Activated CD4-positive, alpha-beta memory T cell treated with anti-CD3 and anti-CD28 coated beads for 36 hours (primary cell): ENCODE measurements at regions not wholly inside any gene's neighbourhood (a gene's known extent, or its start where the extent isn't known, plus 50 kb on each side); places are given as distances from the start of the nearest gene placed in this dataset.

Experiments used
- CTCF ChIA-PET: fragments of 350-600 bp; sonication (Branson Sonifier 250); formaldehyde crosslinking; loops from one replicate; lab custom pipeline; 2021; ENCODE audit warnings: antibody characterized with exemption, inconsistent platforms; lab: Charles Lee
- POLR2A ChIA-PET: fragments of 350-600 bp; sonication (Branson Sonifier 250); formaldehyde crosslinking; loops from one replicate; lab custom pipeline; 2021; ENCODE audit warnings: antibody characterized with exemption; lab: Charles Lee
- DNase-seq: peaks from one replicate; pipeline ENCODE4 v3.0.0-alpha.2; 2020
- H3K27ac Mint-ChIP-seq: one replicate; pipeline ENCODE4 v1.8.0; 2021; ENCODE audit warnings: mixed read lengths
- H3K27me3 Mint-ChIP-seq: one replicate; pipeline ENCODE4 v1.8.0; 2021; ENCODE audit warnings: mixed read lengths
- H3K36me3 Mint-ChIP-seq: one replicate; pipeline ENCODE4 v1.8.0; 2021; ENCODE audit warnings: mixed read lengths
- H3K4me1 Mint-ChIP-seq: one replicate; pipeline ENCODE4 v1.8.0; 2021; ENCODE audit warnings: low read depth, mixed read lengths
- H3K4me3 Mint-ChIP-seq: one replicate; pipeline ENCODE4 v1.8.0; 2021; ENCODE audit warnings: mild to moderate bottlenecking, mixed read lengths
- H3K9me3 Mint-ChIP-seq: one replicate; pipeline ENCODE4 v1.8.0; 2021; ENCODE audit warnings: mixed read lengths
- intact Hi-C: fragments of 100-400 bp; cut with micrococcal nuclease; formaldehyde crosslinking; loops from one replicate; pipeline ENCODE4 v1.15.1; 2023

- Mint-ChIP-seq H3K36me3 (no peaks in the 10 kb centered on the region), H3K27ac (no peak overlapping the region), H3K27me3 (peaks cover 6% of the 10 kb centered on the region), H3K9me3 (no peaks in the 10 kb centered on the region), H3K4me3 (no peak overlapping the region), H3K4me1 (no peaks in the 10 kb centered on the region)
- DNase-seq: no peak
- intact Hi-C loops: loop anchor here (10.0 kb wide), 1 partner anchor 837 kb away; no protein-coding TSS in a partner anchor
- POLR2A ChIA-PET: no interaction called here
- CTCF ChIA-PET: interaction anchor here (1.4 to 6.1 kb wide), 4 partner anchors 35 to 838 kb away, joined by 3 to 211 read pairs (median 17); no protein-coding TSS in a partner anchor
Measured at GRCh38 chr13:26988059-26988769, 183.4 kb downstream of the USP12 start.

- no peak overlapping the region for H3K27ac Mint-ChIP-seq
- no peaks in the 10 kb centered on the region for H3K4me1 Mint-ChIP-seq
- H3K4me3 Mint-ChIP-seq: no peak overlapping the region
- POLR2A ChIA-PET: no interaction called here
- intact Hi-C loops: loop anchor here (10.0 kb wide), 1 partner anchor 837 kb away; no protein-coding TSS in a partner anchor
- H3K36me3 Mint-ChIP-seq: no peaks in the 10 kb centered on the region
- no peaks in the 10 kb centered on the region for H3K9me3 Mint-ChIP-seq
- DNase-seq: no peak
- peaks cover 6% of the 10 kb centered on the region for H3K27me3 Mint-ChIP-seq
- CTCF ChIA-PET: interaction anchor here (0.9 to 6.1 kb wide), 5 partner anchors 36 to 839 kb away, joined by 3 to 211 read pairs (median 4); no protein-coding TSS in a partner anchor
Measured at GRCh38 chr13:26987486-26988013, 184.1 kb downstream of the USP12 start.

- H3K27me3 Mint-ChIP-seq: peaks cover 9% of the 10 kb centered on the region
- CTCF ChIA-PET: interaction anchor here (0.6 to 6.1 kb wide), 48 partner anchors 9 to 999 kb away, joined by 3 to 211 read pairs (median 4); partner anchors contain the start of gene RASL11A
- no peak overlapping the region for H3K4me3 Mint-ChIP-seq
- DNase-seq: peak; percentile 79
- H3K27ac Mint-ChIP-seq: no peak overlapping the region
- H3K4me1 Mint-ChIP-seq: no peaks in the 10 kb centered on the region
- intact Hi-C loops: loop anchor here (1.0 to 10.0 kb wide), 3 partner anchors 299 to 839 kb away; no protein-coding TSS in a partner anchor
- no peaks in the 10 kb centered on the region for H3K36me3 Mint-ChIP-seq
- POLR2A ChIA-PET: interaction anchor here (0.7 to 1.0 kb wide), 3 partner anchors 185 to 299 kb away, joined by 3 to 6 read pairs (median 4); no protein-coding TSS in a partner anchor
- H3K9me3 Mint-ChIP-seq: no peaks in the 10 kb centered on the region
Measured at GRCh38 chr13:26985285-26985878, 186.2 kb downstream of the USP12 start.

- Mint-ChIP-seq H3K27me3 (peaks cover 9% of the 10 kb centered on the region), H3K27ac (no peak overlapping the region), H3K4me1 (no peaks in the 10 kb centered on the region), H3K9me3 (no peaks in the 10 kb centered on the region), H3K36me3 (no peaks in the 10 kb centered on the region), H3K4me3 (no peak overlapping the region)
- DNase-seq: no peak
- intact Hi-C loops: loop anchor here (10.0 kb wide), 1 partner anchor 840 kb away; no protein-coding TSS in a partner anchor
- ChIA-PET CTCF (interaction anchor here (0.8 to 6.1 kb wide), 12 partner anchors 8 to 842 kb away, joined by 3 to 211 read pairs (median 14); no protein-coding TSS in a partner anchor), POLR2A (interaction anchor here (1.0 kb wide), 1 partner anchor 300 kb away, joined by 6 read pairs; no protein-coding TSS in a partner anchor)
Measured at GRCh38 chr13:26984337-26984736, 187.3 kb downstream of the USP12 start.

GRCh38 chr13:26983543-26984320, 187.9 kb downstream of the USP12 start:
- ChIA-PET POLR2A (no interaction called here), CTCF (interaction anchor here (1.0 to 4.2 kb wide), 7 partner anchors 11 to 1000 kb away, joined by 4 to 27 read pairs (median 16); no protein-coding TSS in a partner anchor)
- no peaks in the 10 kb centered on the region for H3K4me1 Mint-ChIP-seq
- peaks cover 11% of the 10 kb centered on the region for H3K27me3 Mint-ChIP-seq
- H3K36me3 Mint-ChIP-seq: no peaks in the 10 kb centered on the region
- H3K27ac Mint-ChIP-seq: no peak overlapping the region
- H3K4me3 Mint-ChIP-seq: no peak overlapping the region
- intact Hi-C loops: loop anchor here (10.0 kb wide), 1 partner anchor 841 kb away; no protein-coding TSS in a partner anchor
- H3K9me3 Mint-ChIP-seq: no peaks in the 10 kb centered on the region
- DNase-seq: peak; percentile 31

GRCh38 chr13:26980099-26981031, 191.2 kb downstream of the USP12 start:
- ChIA-PET CTCF (interaction anchor here (0.6 to 1.6 kb wide), 4 partner anchors 34 to 1004 kb away, joined by 3 to 5 read pairs (median 4); no protein-coding TSS in a partner anchor), POLR2A (no interaction called here)
- intact Hi-C loops: loop anchor here (10.0 kb wide), 1 partner anchor 844 kb away; no protein-coding TSS in a partner anchor
- Mint-ChIP-seq H3K27me3 (peaks cover 8% of the 10 kb centered on the region), H3K27ac (no peak overlapping the region), H3K4me1 (no peaks in the 10 kb centered on the region), H3K36me3 (no peaks in the 10 kb centered on the region), H3K9me3 (no peaks in the 10 kb centered on the region), H3K4me3 (no peak overlapping the region)
- no peak for DNase-seq

GRCh38 chr13:26979334-26979733, 192.3 kb downstream of the USP12 start:
- no peaks in the 10 kb centered on the region for H3K4me1 Mint-ChIP-seq
- DNase-seq: no peak
- H3K27me3 Mint-ChIP-seq: peaks cover 8% of the 10 kb centered on the region
- H3K36me3 Mint-ChIP-seq: no peaks in the 10 kb centered on the region
- no peak overlapping the region for H3K4me3 Mint-ChIP-seq
- no peaks in the 10 kb centered on the region for H3K9me3 Mint-ChIP-seq
- POLR2A ChIA-PET: no interaction called here
- no peak overlapping the region for H3K27ac Mint-ChIP-seq
- intact Hi-C loops: no loop called here
- CTCF ChIA-PET: interaction anchor here (1.5 kb wide), 1 partner anchor 1005 kb away, joined by 4 read pairs; no protein-coding TSS in a partner anchor

- POLR2A ChIA-PET: no interaction called here
- no peak for DNase-seq
- Mint-ChIP-seq H3K9me3 (no peaks in the 10 kb centered on the region), H3K27ac (no peak overlapping the region), H3K27me3 (peaks cover 8% of the 10 kb centered on the region), H3K36me3 (no peaks in the 10 kb centered on the region), H3K4me1 (no peaks in the 10 kb centered on the region), H3K4me3 (no peak overlapping the region)
- intact Hi-C loops: no loop called here
- CTCF ChIA-PET: interaction anchor here (0.7 kb wide), 1 partner anchor 384 kb away, joined by 3 read pairs; no protein-coding TSS in a partner anchor
Measured at GRCh38 chr13:26978081-26978860, 193.3 kb downstream of the USP12 start.

GRCh38 chr13:26977541-26977940, 194.1 kb downstream of the USP12 start:
- Mint-ChIP-seq H3K4me3 (no peak overlapping the region), H3K27me3 (peaks cover 8% of the 10 kb centered on the region), H3K9me3 (peaks cover 1% of the 10 kb centered on the region), H3K27ac (no peak overlapping the region), H3K4me1 (peaks cover 1% of the 10 kb centered on the region), H3K36me3 (no peaks in the 10 kb centered on the region)
- POLR2A ChIA-PET: no interaction called here
- intact Hi-C loops: no loop called here
- peak; percentile 11 for DNase-seq
- CTCF ChIA-PET: interaction anchor here (1.3 kb wide), 1 partner anchor 385 kb away, joined by 3 read pairs; no protein-coding TSS in a partner anchor

- intact Hi-C loops: no loop called here
- Mint-ChIP-seq H3K27ac (no peak overlapping the region), H3K4me1 (peaks cover 5% of the 10 kb centered on the region), H3K4me3 (no peak overlapping the region), H3K36me3 (no peaks in the 10 kb centered on the region), H3K9me3 (peaks cover 1% of the 10 kb centered on the region), H3K27me3 (peaks cover 8% of the 10 kb centered on the region)
- ChIA-PET CTCF (interaction anchor here (1.0 to 1.7 kb wide), 3 partner anchors 9 to 383 kb away, joined by 3 to 10 read pairs (median 5); no protein-coding TSS in a partner anchor), POLR2A (no interaction called here)
- no peak for DNase-seq
Measured at GRCh38 chr13:26976313-26976712, 195.3 kb downstream of the USP12 start.
